GM23338 (cell line): ENCODE measurements at regions not wholly inside any gene's neighbourhood (a gene's known extent, or its start where the extent isn't known, plus 50 kb on each side); places are given as distances from the start of the nearest gene placed in this dataset.

Source experiments
- ATAC-seq: fragments of 200-7000 bp; cut with Tn5 transposase; 3 replicates; pipeline ENCODE4 v1.9.1; 2020
- DNase-seq: peaks from one replicate; pipeline ENCODE4 v3.0.0-alpha.2; 2015; ENCODE audit warnings: low spot score
- H2AFZ ChIP-seq: fragments of 200-600 bp; sonication (generic); 2 replicates; pipeline ENCODE4 v1.8.0; 2016; ENCODE audit warnings: antibody characterized with exemption, mild to moderate bottlenecking, moderate library complexity
- H3F3A ChIP-seq: fragments of 200-600 bp; sonication (generic); replicated peaks from 2 replicates; pipeline ENCODE4 v1.8.0; 2017; ENCODE audit warnings: antibody characterized with exemption, mixed run types, low read depth
- H3K27ac ChIP-seq: fragments of 200-600 bp; sonication (generic); 2 replicates; pipeline ENCODE4 v1.6.1; 2016; ENCODE audit warnings: low read depth
- H3K27me3 ChIP-seq: fragments of 200-600 bp; sonication (generic); 2 replicates; pipeline ENCODE4 v1.8.0; 2016; ENCODE audit warnings: mild to moderate bottlenecking, mixed run types, moderate library complexity; ENCODE audit not compliant: insufficient read depth
- H3K36me3 ChIP-seq: fragments of 200-600 bp; sonication (generic); 2 replicates; pipeline ENCODE4 v1.8.0; 2016; ENCODE audit warnings: mild to moderate bottlenecking; ENCODE audit not compliant: insufficient read depth
- H3K4me1 ChIP-seq: fragments of 200-600 bp; sonication (generic); 2 replicates; pipeline ENCODE4 v1.8.0; 2016; ENCODE audit warnings: mild to moderate bottlenecking, moderate library complexity; ENCODE audit not compliant: insufficient read depth
- H3K4me2 ChIP-seq: fragments of 200-600 bp; sonication (generic); 2 replicates; pipeline ENCODE4 v1.7.1; 2017; ENCODE audit warnings: mixed run types
- H3K4me3 ChIP-seq: fragments of 200-600 bp; sonication (generic); 2 replicates; pipeline ENCODE4 v1.6.1; 2016; ENCODE audit warnings: mixed run types
- H3K79me2 ChIP-seq: fragments of 200-600 bp; sonication (generic); replicated peaks from 2 replicates; pipeline ENCODE4 v1.8.0; 2017; ENCODE audit warnings: mild to moderate bottlenecking; ENCODE audit not compliant: insufficient read depth
- H3K9me2 ChIP-seq: fragments of 200-600 bp; sonication (generic); 2 replicates; pipeline ENCODE4 v1.8.0; 2017; ENCODE audit not compliant: insufficient read depth
- H4K20me1 ChIP-seq: fragments of 200-600 bp; sonication (generic); replicated peaks from 2 replicates; pipeline ENCODE4 v1.8.0; 2017; ENCODE audit warnings: mild to moderate bottlenecking; ENCODE audit not compliant: insufficient read depth
- H3K27ac Mint-ChIP-seq: 2 replicates; pipeline ENCODE4 v1.8.0; 2020; ENCODE audit warnings: inconsistent platforms, mild to moderate bottlenecking, moderate library complexity, mixed read lengths
- H3K27me3 Mint-ChIP-seq: 3 replicates; pipeline ENCODE4 v1.8.0; 2022; ENCODE audit warnings: low read depth, mild to moderate bottlenecking, moderate library complexity, mixed read lengths, inconsistent platforms; ENCODE audit not compliant: insufficient read depth, poor library complexity
- H3K36me3 Mint-ChIP-seq: 3 replicates; pipeline ENCODE4 v1.8.0; 2021; ENCODE audit warnings: low read depth, mild to moderate bottlenecking, inconsistent platforms, moderate library complexity, mixed read lengths
- H3K4me1 Mint-ChIP-seq: 3 replicates; pipeline ENCODE4 v1.8.0; 2020; ENCODE audit warnings: mild to moderate bottlenecking, inconsistent platforms, mixed read lengths
- H3K4me3 Mint-ChIP-seq: 3 replicates; pipeline ENCODE4 v1.8.0; 2021; ENCODE audit warnings: moderate library complexity, mild to moderate bottlenecking, inconsistent platforms, mixed read lengths
- H3K9me3 Mint-ChIP-seq: 3 replicates; pipeline ENCODE4 v1.8.0; 2020; ENCODE audit warnings: moderate library complexity, mild to moderate bottlenecking, inconsistent platforms, mixed read lengths
- EZH2phosphoT487 ChIP-seq: fragments of 200-600 bp; sonication (generic); IDR thresholded peaks from one replicate; pipeline ENCODE4 v1.8.1; 2018; ENCODE audit warnings: antibody characterized with exemption; ENCODE audit not compliant: unreplicated experiment
- ZNF331 ChIP-seq: fragments of 250-450 bp; sonication (Bioruptor Pico); IDR thresholded peaks from 2 replicates; pipeline ENCODE4 v1.5.0; 2020; ENCODE audit warnings: low read depth, mild to moderate bottlenecking, moderate library complexity
- ZNF462 ChIP-seq: fragments of 250-450 bp; sonication (Bioruptor Pico); IDR thresholded peaks from 2 replicates; pipeline ENCODE4 v1.5.0; 2020; ENCODE audit warnings: mild to moderate bottlenecking, moderate library complexity

DNA sequence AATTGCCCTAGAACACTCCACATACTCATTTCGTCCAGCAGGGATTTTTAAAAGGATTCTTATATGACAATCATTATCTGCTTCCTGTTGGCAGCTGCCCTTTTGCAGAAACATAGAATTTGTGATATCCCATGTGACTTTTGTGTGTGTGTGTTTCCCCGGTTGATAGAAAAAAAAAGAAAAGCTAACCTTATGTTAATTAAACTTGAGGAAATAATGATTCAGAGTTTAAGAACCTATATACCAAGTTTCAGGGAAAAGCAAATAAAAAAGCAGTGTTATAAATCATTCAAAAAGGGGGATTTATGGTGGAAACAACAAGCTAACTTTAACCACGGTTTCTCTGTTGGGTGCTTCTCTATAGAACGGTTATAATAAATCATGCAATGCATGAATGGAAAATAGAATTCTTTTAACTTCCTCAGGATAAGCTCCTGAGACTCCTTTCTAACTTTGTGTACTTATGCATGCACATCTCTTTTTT, 826.9 kb upstream of the EYS start (continued):
- no peak for TF ChIP-seq ZNF462 (CRISPR knock-in tag)
- TF ChIP-seq EZH2phosphoT487 = no peak

DNA sequence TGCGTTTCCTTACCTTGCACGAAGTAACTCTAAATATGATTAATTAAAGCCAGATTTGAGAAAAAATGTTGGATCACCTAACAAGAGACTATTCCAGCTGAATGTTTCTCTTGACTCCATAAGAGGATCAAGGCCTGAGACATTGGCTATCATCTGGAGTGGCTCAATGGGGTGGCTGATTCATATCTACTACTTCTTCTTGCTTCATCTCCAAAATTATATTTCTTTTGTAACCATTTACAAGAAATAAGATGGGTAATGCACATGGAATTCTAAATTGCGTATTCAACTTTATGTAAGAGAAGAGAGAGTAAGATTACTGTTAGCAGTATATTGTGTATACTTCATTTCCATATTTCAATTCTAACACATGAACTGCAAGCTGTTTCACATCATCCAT, 819.0 kb upstream of the EYS start:
- no peak for DNase-seq
- Histone ChIP-seq H3K27ac (no peak overlapping the region), H3K4me3 (no peak overlapping the region), H3K9me2 (no peaks in the 10 kb centered on the region; the same call in 1 of the 2 replicates), H3F3A (no peaks in the 10 kb centered on the region), H3K4me1 (no peaks in the 10 kb centered on the region), H4K20me1 (no peaks in the 10 kb centered on the region), H3K4me2 (no peak overlapping the region), H3K27me3 (no peaks in the 10 kb centered on the region), H3K36me3 (no peaks in the 10 kb centered on the region), H2AFZ (no peak overlapping the region), H3K79me2 (no peaks in the 10 kb centered on the region)
- TF ChIP-seq ZNF331 (CRISPR knock-in tag) = no peak
- Mint-ChIP-seq H3K27ac (no peak overlapping the region), H3K4me1 (no peaks in the 10 kb centered on the region), H3K9me3 (peaks cover 17% of the 10 kb centered on the region; the same call in 2 of the 3 replicates), H3K27me3 (no peaks in the 10 kb centered on the region), H3K36me3 (no peaks in the 10 kb centered on the region), H3K4me3 (no peak overlapping the region)
- no peak for ATAC-seq

DNA sequence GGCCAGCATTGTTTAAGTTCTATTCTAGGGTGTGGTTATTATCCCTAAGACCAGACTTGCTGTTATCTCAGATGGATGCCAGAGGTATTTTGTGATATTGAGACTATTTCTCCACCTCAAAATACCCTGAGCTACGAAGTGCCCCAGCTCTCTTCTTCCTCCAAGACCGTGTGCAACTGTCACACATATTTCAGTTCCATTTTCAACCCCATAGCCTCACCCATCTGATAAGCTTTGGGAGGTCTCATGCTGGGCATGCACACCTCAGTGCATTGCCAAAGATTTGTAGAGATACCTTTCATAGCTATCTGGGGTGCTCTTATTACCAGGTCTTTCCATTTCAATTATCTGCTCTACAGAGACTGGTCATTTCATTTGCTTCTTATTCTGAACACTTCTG, 815.8 kb upstream of the EYS start:
- no peak for TF ChIP-seq EZH2phosphoT487
- H3F3A ChIP-seq = no peaks in the 10 kb centered on the region
- H3K27ac ChIP-seq = no peak overlapping the region
- H3K36me3 Mint-ChIP-seq = no peaks in the 10 kb centered on the region
- H3K4me1 ChIP-seq = no peaks in the 10 kb centered on the region
- H3K4me3 Mint-ChIP-seq = no peak overlapping the region
- H3K27me3 Mint-ChIP-seq = no peaks in the 10 kb centered on the region
- H4K20me1 ChIP-seq = no peaks in the 10 kb centered on the region
- H3K4me2 ChIP-seq = no peak overlapping the region
- H3K27me3 ChIP-seq = no peaks in the 10 kb centered on the region
- no peaks in the 10 kb centered on the region; the same call in 1 of the 2 replicates for H3K9me2 ChIP-seq
- H2AFZ ChIP-seq = no peak overlapping the region
- H3K4me3 ChIP-seq = no peak overlapping the region
- H3K9me3 Mint-ChIP-seq = peaks cover 17% of the 10 kb centered on the region; the same call in 2 of the 3 replicates
- DNase-seq (no peak), ATAC-seq (no peak)
- H3K79me2 ChIP-seq = no peaks in the 10 kb centered on the region
- peaks cover 2% of the 10 kb centered on the region; the same call in 1 of the 3 replicates for H3K4me1 Mint-ChIP-seq
- H3K27ac Mint-ChIP-seq = no peak overlapping the region
- no peaks in the 10 kb centered on the region for H3K36me3 ChIP-seq
